Activated CD8-positive, alpha-beta memory T cell treated with anti-CD3 and anti-CD28 coated beads, Interleukin-2, amount 10 ng/mL, durations not matched to agents 7 days and 5 days (primary cell): ENCODE measurements at regions not wholly inside any gene's neighbourhood (a gene's known extent, or its start where the extent isn't known, plus 50 kb on each side); places are given as distances from the start of the nearest gene placed in this dataset.

Experiments used
- ATAC-seq: fragments of 150-1000 bp; cut with Tn5 transposase; one replicate; pipeline ENCODE4 v1.10.0; 2021; ENCODE audit warnings: moderate library complexity
- CTCF ChIA-PET: fragments of 350-600 bp; sonication (Branson Sonifier 250); formaldehyde crosslinking; loops from one replicate; lab custom pipeline; 2021; ENCODE audit warnings: antibody characterized with exemption; lab: Charles Lee
- DNase-seq: peaks from one replicate; pipeline ENCODE4 v3.0.0-alpha.2; 2020
- H3K27ac Mint-ChIP-seq: one replicate; pipeline ENCODE4 v1.8.0; 2021; ENCODE audit warnings: mild to moderate bottlenecking, mixed read lengths
- H3K27me3 Mint-ChIP-seq: one replicate; pipeline ENCODE4 v1.8.0; 2021; ENCODE audit warnings: mixed read lengths
- H3K36me3 Mint-ChIP-seq: one replicate; pipeline ENCODE4 v1.8.0; 2021; ENCODE audit warnings: mild to moderate bottlenecking, mixed read lengths
- H3K4me1 Mint-ChIP-seq: one replicate; pipeline ENCODE4 v1.8.0; 2021; ENCODE audit warnings: mixed read lengths
- H3K4me3 Mint-ChIP-seq: one replicate; pipeline ENCODE4 v1.8.0; 2021; ENCODE audit warnings: mild to moderate bottlenecking, moderate library complexity, mixed read lengths
- H3K9me3 Mint-ChIP-seq: one replicate; pipeline ENCODE4 v1.8.0; 2022; ENCODE audit warnings: low read depth, mixed read lengths

- Mint-ChIP-seq H3K4me1 (no peaks in the 10 kb centered on the region), H3K27me3 (peaks cover 18% of the 10 kb centered on the region), H3K4me3 (no peak overlapping the region), H3K36me3 (no peaks in the 10 kb centered on the region), H3K9me3 (peaks cover 3% of the 10 kb centered on the region), H3K27ac (no peak overlapping the region)
- DNase-seq (no peak), ATAC-seq (no peak)
- CTCF ChIA-PET = no interaction called here
Observed at GRCh38 chr14:36245223-36245622, 68.7 kb upstream of the PTCSC3 start.

GRCh38 chr14:36243183-36243582 lies 66.7 kb upstream of the PTCSC3 start:
- CTCF ChIA-PET = no interaction called here
- ATAC-seq = no peak

GRCh38 chr14:36241183-36241582 lies 64.7 kb upstream of the PTCSC3 start:
- CTCF ChIA-PET = interaction anchor here (1.3 kb wide), 1 partner anchor 133 kb away, joined by 5 read pairs; no protein-coding TSS in a partner anchor
- DNase-seq = no peak
- no peaks in the 10 kb centered on the region for H3K36me3 Mint-ChIP-seq

More at GRCh38 chr14:36243183-36243582, 66.7 kb upstream of the PTCSC3 start:
- Mint-ChIP-seq H3K27me3 (peaks cover 23% of the 10 kb centered on the region), H3K4me1 (no peaks in the 10 kb centered on the region), H3K27ac (no peak overlapping the region), H3K36me3 (no peaks in the 10 kb centered on the region), H3K9me3 (no peaks in the 10 kb centered on the region), H3K4me3 (no peak overlapping the region)
- DNase-seq = no peak

DNA sequence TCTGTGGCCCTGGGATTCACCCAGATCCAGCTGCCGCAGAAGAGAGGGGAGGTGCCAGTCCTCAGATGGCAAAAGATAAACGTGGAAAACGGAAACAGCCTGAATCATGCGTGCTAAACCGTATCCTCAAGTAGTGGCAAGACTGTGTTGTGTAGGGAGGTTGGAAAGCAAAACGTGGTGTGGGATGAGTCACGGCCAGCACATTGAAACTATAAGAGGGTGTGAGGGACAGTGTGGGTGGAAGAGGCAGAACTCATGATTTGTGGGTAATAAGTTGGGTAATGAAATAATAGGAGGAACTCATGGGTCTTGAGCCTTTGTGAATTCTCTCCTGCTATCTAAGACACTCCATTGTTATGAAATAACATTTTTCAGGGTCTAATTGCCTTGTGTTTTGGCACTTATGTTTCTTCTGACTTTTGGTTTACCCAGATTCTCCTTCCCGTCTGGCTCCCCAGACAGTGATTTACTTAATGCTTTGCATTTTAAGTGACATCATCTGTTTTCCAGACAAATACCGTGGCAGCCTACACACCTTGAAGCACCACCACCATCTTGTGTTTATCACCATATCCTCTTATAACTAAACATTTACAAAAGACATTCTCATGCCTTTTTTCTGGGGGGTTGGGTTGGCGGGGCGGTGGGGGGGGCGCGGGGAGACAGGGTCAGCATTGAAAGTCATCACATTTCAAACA lies 62.3 kb upstream of the PTCSC3 start:
- no peaks in the 10 kb centered on the region for H3K9me3 Mint-ChIP-seq
- CTCF ChIA-PET = no interaction called here
- ATAC-seq (no peak), DNase-seq (no peak)
- H3K27me3 Mint-ChIP-seq = peaks cover 7% of the 10 kb centered on the region
- H3K27ac Mint-ChIP-seq = no peak overlapping the region
- no peak overlapping the region for H3K4me3 Mint-ChIP-seq
- H3K4me1 Mint-ChIP-seq = no peaks in the 10 kb centered on the region
- H3K36me3 Mint-ChIP-seq = no peaks in the 10 kb centered on the region

More at GRCh38 chr14:36241183-36241582, 64.7 kb upstream of the PTCSC3 start:
- peaks cover 10% of the 10 kb centered on the region for H3K27me3 Mint-ChIP-seq
- no peak overlapping the region for H3K27ac Mint-ChIP-seq
- H3K9me3 Mint-ChIP-seq = no peaks in the 10 kb centered on the region
- ATAC-seq = no peak
- no peak overlapping the region for H3K4me3 Mint-ChIP-seq
- H3K4me1 Mint-ChIP-seq = no peaks in the 10 kb centered on the region

- no peak for ATAC-seq
- Mint-ChIP-seq H3K36me3 (no peaks in the 10 kb centered on the region), H3K27ac (no peak overlapping the region), H3K4me1 (no peaks in the 10 kb centered on the region), H3K9me3 (no peaks in the 10 kb centered on the region), H3K27me3 (peaks cover 10% of the 10 kb centered on the region), H3K4me3 (no peak overlapping the region)
- no peak for DNase-seq
- CTCF ChIA-PET = no interaction called here
Observed at GRCh38 chr14:36233217-36233616, 56.7 kb upstream of the PTCSC3 start.

- Mint-ChIP-seq H3K27me3 (peaks cover 10% of the 10 kb centered on the region), H3K9me3 (no peaks in the 10 kb centered on the region), H3K27ac (no peak overlapping the region), H3K4me3 (no peak overlapping the region), H3K4me1 (no peaks in the 10 kb centered on the region), H3K36me3 (no peaks in the 10 kb centered on the region)
- DNase-seq (no peak), ATAC-seq (no peak)
- CTCF ChIA-PET = interaction anchor here (0.5 kb wide), 1 partner anchor 91 kb away, joined by 3 read pairs; no protein-coding TSS in a partner anchor
Observed at GRCh38 chr14:36229262-36229661, 52.7 kb upstream of the PTCSC3 start.

DNA sequence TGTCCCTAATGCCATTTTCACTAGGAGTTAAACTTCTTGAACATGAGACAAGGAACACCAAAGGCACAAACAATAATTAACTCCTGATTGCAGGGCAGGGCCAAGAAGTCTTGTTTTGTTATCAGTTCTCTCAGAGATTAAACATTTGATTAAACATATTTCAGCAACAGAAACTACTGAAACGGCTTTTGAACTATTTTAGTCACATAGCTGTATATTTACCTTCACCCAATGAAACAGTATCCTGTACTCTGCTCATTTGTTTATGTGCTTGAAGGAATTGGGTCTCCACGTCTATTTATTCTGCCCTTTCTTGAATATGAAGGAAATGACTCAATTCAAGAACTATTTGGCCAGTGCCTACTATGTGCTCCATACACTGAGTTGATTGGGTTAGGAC lies 51.3 kb upstream of the PTCSC3 start:
- no peaks in the 10 kb centered on the region for H3K36me3 Mint-ChIP-seq
- H3K27ac Mint-ChIP-seq = no peak overlapping the region
- ATAC-seq = no peak
- no peak overlapping the region for H3K4me3 Mint-ChIP-seq
- DNase-seq = no peak
- no peaks in the 10 kb centered on the region for H3K9me3 Mint-ChIP-seq
- peaks cover 10% of the 10 kb centered on the region for H3K27me3 Mint-ChIP-seq
- CTCF ChIA-PET = no interaction called here
- H3K4me1 Mint-ChIP-seq = no peaks in the 10 kb centered on the region

- CTCF ChIA-PET = no interaction called here
- Mint-ChIP-seq H3K27ac (no peak overlapping the region), H3K27me3 (peaks cover 7% of the 10 kb centered on the region)
Observed at GRCh38 chr14:36227344-36227743, 50.8 kb upstream of the PTCSC3 start.

More at GRCh38 chr14:36227344-36227743, 50.8 kb upstream of the PTCSC3 start:
- H3K4me3 Mint-ChIP-seq = no peak overlapping the region
- no peaks in the 10 kb centered on the region for H3K36me3 Mint-ChIP-seq
- H3K4me1 Mint-ChIP-seq = no peaks in the 10 kb centered on the region
- no peak for ATAC-seq
- H3K9me3 Mint-ChIP-seq = no peaks in the 10 kb centered on the region
- DNase-seq = no peak
